Loucy (cell line): ENCODE measurements at regions not wholly inside any gene's neighbourhood (a gene's known extent, or its start where the extent isn't known, plus 50 kb on each side); places are given as distances from the start of the nearest gene placed in this dataset.
"Not testable (repeated sequence)": the region's sequence is repeated elsewhere in the genome, so short reads cannot be mapped to it uniquely, and the experiment has no call there.

Experiments used
- H2AFZ ChIP-seq: fragments of 200-600 bp; sonication (generic); 2 replicates; pipeline ENCODE4 v1.6.0; 2016; ENCODE audit warnings: antibody characterized with exemption, mild to moderate bottlenecking, low read length, moderate library complexity
- H3F3A ChIP-seq: fragments of 200-600 bp; 2 replicates; pipeline ENCODE4 v1.6.0; 2016; ENCODE audit warnings: antibody characterized with exemption, low read depth, mild to moderate bottlenecking
- H3K27me3 ChIP-seq: fragments of 200-600 bp; sonication (generic); 2 replicates; pipeline ENCODE4 v1.6.1; 2014; ENCODE audit warnings: low read length, mild to moderate bottlenecking; ENCODE audit not compliant: insufficient read depth, poor library complexity, severe bottlenecking
- H3K36me3 ChIP-seq: fragments of 200-600 bp; sonication (generic); 2 replicates; pipeline ENCODE4 v1.6.1; 2016; ENCODE audit warnings: low read length; ENCODE audit not compliant: insufficient read depth
- H3K4me1 ChIP-seq: fragments of 200-600 bp; sonication (generic); 2 replicates; pipeline ENCODE4 v1.5.1; 2014; ENCODE audit warnings: low read length, mild to moderate bottlenecking; ENCODE audit not compliant: insufficient read depth, poor library complexity, severe bottlenecking
- H3K4me2 ChIP-seq: fragments of 200-600 bp; sonication (generic); 2 replicates; pipeline ENCODE4 v1.6.0; 2014; ENCODE audit warnings: antibody characterized with exemption, low read length, low read depth, mild to moderate bottlenecking; ENCODE audit not compliant: poor library complexity, severe bottlenecking
- H3K4me3 ChIP-seq: fragments of 200-600 bp; sonication (generic); 2 replicates; pipeline ENCODE4 v1.5.1; 2014; ENCODE audit warnings: low read length, mild to moderate bottlenecking, mixed read lengths; ENCODE audit not compliant: poor library complexity, severe bottlenecking
- H3K79me2 ChIP-seq: fragments of 200-600 bp; sonication (generic); 2 replicates; pipeline ENCODE4 v1.6.1; 2014; ENCODE audit warnings: low read length; ENCODE audit not compliant: insufficient read depth
- H3K9ac ChIP-seq: fragments of 200-600 bp; sonication (generic); 2 replicates; pipeline ENCODE4 v1.6.0; 2014; ENCODE audit warnings: mild to moderate bottlenecking, low read depth, low read length, moderate library complexity; ENCODE audit not compliant: poor library complexity, severe bottlenecking
- H3K9me2 ChIP-seq: fragments of 200-600 bp; sonication (generic); replicated peaks from 2 replicates; pipeline ENCODE4 v1.6.1; 2016; ENCODE audit warnings: low read depth, low read length, mixed read lengths
- H3K9me3 ChIP-seq: fragments of 200-600 bp; sonication (generic); 2 replicates; pipeline ENCODE4 v1.6.1; 2014; ENCODE audit warnings: mild to moderate bottlenecking, antibody characterized with exemption, low read length, low read depth; ENCODE audit not compliant: insufficient read depth
- H4K20me1 ChIP-seq: fragments of 200-600 bp; sonication (generic); 2 replicates; pipeline ENCODE4 v1.6.0; 2014; ENCODE audit warnings: antibody characterized with exemption, low read length, mild to moderate bottlenecking; ENCODE audit not compliant: insufficient read depth, poor library complexity, severe bottlenecking
- CTCF ChIP-seq: fragments of 200-600 bp; sonication (generic); conservative IDR thresholded peaks from 2 replicates; pipeline ENCODE4 v1.5.1; 2014; ENCODE audit warnings: mild to moderate bottlenecking, antibody characterized with exemption, low read length
- EZH2phosphoT487 ChIP-seq: fragments of 200-600 bp; IDR thresholded peaks from 2 replicates; pipeline ENCODE4 v1.6.1; 2018; ENCODE audit warnings: antibody characterized with exemption, mild to moderate bottlenecking, moderate library complexity, borderline replicate concordance

DNA sequence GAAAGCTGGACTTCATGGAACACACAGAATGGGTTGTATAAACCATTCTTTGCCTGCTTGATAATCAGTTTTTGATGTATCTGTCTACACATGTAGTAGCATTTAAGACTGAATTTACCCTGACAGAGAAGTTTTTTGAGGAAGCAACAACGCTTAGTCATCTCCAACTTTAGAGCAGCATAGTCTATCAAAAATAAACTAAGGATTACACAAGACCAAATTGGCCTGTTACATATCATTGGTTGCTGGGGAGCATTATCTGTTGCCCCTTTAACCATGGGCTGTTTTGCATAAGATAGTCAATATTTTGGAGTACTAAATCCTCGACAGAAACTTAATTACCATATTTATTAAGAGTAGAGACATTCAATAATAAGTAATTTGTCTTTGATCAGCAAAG is 347.4 kb downstream of the FAM47B start:
- H3K36me3 ChIP-seq, result no peaks in the 10 kb centered on the region
- no peak overlapping the region for H3K4me3 ChIP-seq
- no peaks in the 10 kb centered on the region for H3K9me2 ChIP-seq
- H4K20me1 ChIP-seq, result no peaks in the 10 kb centered on the region
- H3K9ac ChIP-seq, result no peak overlapping the region
- no peaks in the 10 kb centered on the region for H3F3A ChIP-seq
- TF ChIP-seq EZH2phosphoT487 (no peak), CTCF (no peak)
- no peaks in the 10 kb centered on the region for H3K27me3 ChIP-seq
- no peaks in the 10 kb centered on the region for H3K4me1 ChIP-seq
- no peaks in the 10 kb centered on the region for H3K79me2 ChIP-seq
- no peak overlapping the region for H3K4me2 ChIP-seq
- no peak overlapping the region for H2AFZ ChIP-seq
- no peaks in the 10 kb centered on the region for H3K9me3 ChIP-seq

- no peaks in the 10 kb centered on the region for H3K79me2 ChIP-seq
- no peaks in the 10 kb centered on the region for H4K20me1 ChIP-seq
- no peak overlapping the region for H3K4me2 ChIP-seq
- TF ChIP-seq EZH2phosphoT487, result no peak
- no peak for TF ChIP-seq CTCF
- no peaks in the 10 kb centered on the region for H3K9me2 ChIP-seq
- H3F3A ChIP-seq, result no peaks in the 10 kb centered on the region
- H2AFZ ChIP-seq, result no peak overlapping the region
- H3K4me3 ChIP-seq, result no peak overlapping the region
- no peaks in the 10 kb centered on the region for H3K9me3 ChIP-seq
- no peaks in the 10 kb centered on the region for H3K4me1 ChIP-seq
- no peak overlapping the region for H3K9ac ChIP-seq
- H3K27me3 ChIP-seq, result no peaks in the 10 kb centered on the region
- H3K36me3 ChIP-seq, result no peaks in the 10 kb centered on the region
These were observed 348.4 kb downstream of the FAM47B start for GRCh38 chrX:35291013-35291412.

GRCh38 chrX:35292522-35292921 is 349.9 kb downstream of the FAM47B start:
- Histone ChIP-seq H3K27me3 (no peaks in the 10 kb centered on the region), H3K9ac (no peak overlapping the region), H3F3A (no peaks in the 10 kb centered on the region), H2AFZ (no peak overlapping the region), H3K79me2 (no peaks in the 10 kb centered on the region), H3K4me2 (no peak overlapping the region), H3K36me3 (no peaks in the 10 kb centered on the region), H3K9me2 (no peaks in the 10 kb centered on the region), H3K4me1 (no peaks in the 10 kb centered on the region), H4K20me1 (no peaks in the 10 kb centered on the region), H3K9me3 (no peaks in the 10 kb centered on the region), H3K4me3 (no peak overlapping the region)
- no peak for TF ChIP-seq CTCF
- TF ChIP-seq EZH2phosphoT487, result no peak

GRCh38 chrX:35305037-35305436 is 362.4 kb downstream of the FAM47B start:
- not testable (repeated sequence) for H3K36me3 ChIP-seq, H3K9me2 ChIP-seq, H4K20me1 ChIP-seq, H3K9ac ChIP-seq, H3K4me3 ChIP-seq, H3K27me3 ChIP-seq, H3K4me2 ChIP-seq, H3F3A ChIP-seq, H3K4me1 ChIP-seq, H3K79me2 ChIP-seq, H2AFZ ChIP-seq, H3K9me3 ChIP-seq
